HepG2 (cell line): ENCODE measurements at regions not wholly inside any gene's neighbourhood (a gene's known extent, or its start where the extent isn't known, plus 50 kb on each side); places are given as distances from the start of the nearest gene placed in this dataset.

Source experiments
- CEBPB ChIP-seq: IDR thresholded peaks from 2 replicates; pipeline ENCODE4 v1.6.1; 2011; ENCODE audit warnings: low read depth, low read length, improper control_type of control experiment, borderline replicate concordance
- FOXA1 ChIP-seq, 2 experiments: fragments of 450-650 bp in 1 of 2; sonication (generic) in 1 of 2; formaldehyde crosslinking in 1 of 2; IDR thresholded peaks; 2 replicates each; pipeline versions ENCODE4 v1.4.0 to v1.6.1; 2016 to 2020; ENCODE audit warnings: missing genetic modification reagents in 1 of 2
- FOXA3 ChIP-seq: IDR thresholded peaks from 2 replicates; pipeline ENCODE4 v1.6.1; 2016; ENCODE audit warnings: missing genetic modification reagents, missing compliant biosample characterization
- FOXJ3 ChIP-seq: sonication (generic); formaldehyde crosslinking; IDR thresholded peaks from 2 replicates; pipeline ENCODE4 v1.4.0; 2020; ENCODE audit warnings: missing genetic modification reagents, mild to moderate bottlenecking, borderline replicate concordance
- FOXP1 ChIP-seq, 2 experiments: fragments of 450-650 bp in 1 of 2; IDR thresholded peaks; 2 replicates each; pipeline ENCODE4 v1.6.1; 2017 to 2018; ENCODE audit warnings: antibody characterized with exemption in 1 of 2
- HMG20A ChIP-seq: IDR thresholded peaks from 2 replicates; pipeline ENCODE4 v1.6.1; 2016; ENCODE audit warnings: borderline replicate concordance
- ISX ChIP-seq: sonication (generic); formaldehyde crosslinking; conservative IDR thresholded peaks from 2 replicates; pipeline ENCODE4 v1.5.0; 2020; ENCODE audit warnings: missing genetic modification reagents
- MLLT10 ChIP-seq: sonication (generic); formaldehyde crosslinking; IDR thresholded peaks from 2 replicates; pipeline ENCODE4 v1.4.0; 2020; ENCODE audit warnings: missing genetic modification reagents
- POGZ ChIP-seq: sonication (generic); formaldehyde crosslinking; IDR thresholded peaks from 2 replicates; pipeline ENCODE4 v1.4.0; 2020; ENCODE audit warnings: mild to moderate bottlenecking, missing genetic modification reagents
- SMAD3 ChIP-seq: sonication (generic); formaldehyde crosslinking; IDR thresholded peaks from 2 replicates; pipeline ENCODE4 v1.4.0; 2020; ENCODE audit warnings: missing genetic modification reagents
- SOX6 ChIP-seq, 2 experiments: fragments of 450-650 bp in 1 of 2; sonication (generic) in 1 of 2; formaldehyde crosslinking in 1 of 2; IDR thresholded peaks; 2 replicates each; pipeline versions ENCODE4 v1.4.0 to v1.6.1; 2017 to 2020; ENCODE audit warnings: antibody characterized with exemption in 1 of 2, mild to moderate bottlenecking in 1 of 2, missing genetic modification reagents in 1 of 2
- ZBTB42 ChIP-seq: sonication (generic); formaldehyde crosslinking; IDR thresholded peaks from 2 replicates; pipeline ENCODE4 v1.5.0; 2020; ENCODE audit warnings: mild to moderate bottlenecking, missing genetic modification reagents
- ZNF552 ChIP-seq: sonication (generic); formaldehyde crosslinking; IDR thresholded peaks from 2 replicates; pipeline ENCODE4 v1.9.0; 2022; ENCODE audit warnings: missing genetic modification reagents, mild to moderate bottlenecking, borderline replicate concordance
- TF ChIP-seq, protein P1 (sequence below): sonication (generic); formaldehyde crosslinking; IDR thresholded peaks from 2 replicates; pipeline ENCODE4 v1.5.0; 2020; ENCODE audit warnings: mild to moderate bottlenecking, missing genetic modification reagents
- TF ChIP-seq, protein P2 (sequence below): IDR thresholded peaks from 2 replicates; pipeline ENCODE4 v1.6.1; 2016; ENCODE audit warnings: missing compliant biosample characterization, missing genetic modification reagents, borderline replicate concordance
- TF ChIP-seq, protein P3 (sequence below): sonication (generic); formaldehyde crosslinking; IDR thresholded peaks from 2 replicates; pipeline ENCODE4; 2020; ENCODE audit warnings: missing genetic modification reagents, mild to moderate bottlenecking, borderline replicate concordance
- TF ChIP-seq, protein P4 (sequence below): IDR thresholded peaks from 2 replicates; pipeline ENCODE4 v1.4.0; 2020; ENCODE audit warnings: mild to moderate bottlenecking, missing genetic modification reagents
- TF ChIP-seq, protein P5 (sequence below): IDR thresholded peaks from 2 replicates; pipeline ENCODE4 v1.6.1; 2016

DNA sequence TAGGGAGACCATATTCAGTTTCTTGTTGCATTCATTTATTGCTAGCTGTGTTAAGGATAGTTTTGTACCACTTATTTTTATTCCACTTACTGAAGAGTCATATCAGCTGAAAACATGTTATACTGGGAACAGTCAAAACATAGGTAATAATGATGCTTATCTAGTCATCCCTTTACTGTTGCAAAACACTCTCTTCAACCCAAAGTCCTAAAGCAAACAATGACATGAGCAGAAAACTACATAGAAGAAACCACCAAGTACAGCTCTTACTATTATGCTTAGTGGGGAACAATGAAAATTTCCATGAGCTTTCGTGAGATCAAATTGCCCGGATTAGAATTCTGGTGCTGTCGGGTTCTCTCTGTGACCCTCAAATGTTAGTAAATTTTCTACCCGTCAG is 681.4 kb downstream of the NR2F1-AS1 start (continued):
- TF ChIP-seq ZNF552 (CRISPR knock-in tag), result no peak
- TF ChIP-seq ZBTB42 (CRISPR knock-in tag), result no peak
- TF ChIP-seq, protein P1, sequence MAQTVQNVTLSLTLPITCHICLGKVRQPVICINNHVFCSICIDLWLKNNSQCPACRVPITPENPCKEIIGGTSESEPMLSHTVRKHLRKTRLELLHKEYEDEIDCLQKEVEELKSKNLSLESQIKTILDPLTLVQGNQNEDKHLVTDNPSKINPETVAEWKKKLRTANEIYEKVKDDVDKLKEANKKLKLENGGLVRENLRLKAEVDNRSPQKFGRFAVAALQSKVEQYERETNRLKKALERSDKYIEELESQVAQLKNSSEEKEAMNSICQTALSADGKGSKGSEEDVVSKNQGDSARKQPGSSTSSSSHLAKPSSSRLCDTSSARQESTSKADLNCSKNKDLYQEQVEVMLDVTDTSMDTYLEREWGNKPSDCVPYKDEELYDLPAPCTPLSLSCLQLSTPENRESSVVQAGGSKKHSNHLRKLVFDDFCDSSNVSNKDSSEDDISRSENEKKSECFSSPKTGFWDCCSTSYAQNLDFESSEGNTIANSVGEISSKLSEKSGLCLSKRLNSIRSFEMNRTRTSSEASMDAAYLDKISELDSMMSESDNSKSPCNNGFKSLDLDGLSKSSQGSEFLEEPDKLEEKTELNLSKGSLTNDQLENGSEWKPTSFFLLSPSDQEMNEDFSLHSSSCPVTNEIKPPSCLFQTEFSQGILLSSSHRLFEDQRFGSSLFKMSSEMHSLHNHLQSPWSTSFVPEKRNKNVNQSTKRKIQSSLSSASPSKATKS (CRISPR knock-in tag), result no peak
- TF ChIP-seq, protein P2, sequence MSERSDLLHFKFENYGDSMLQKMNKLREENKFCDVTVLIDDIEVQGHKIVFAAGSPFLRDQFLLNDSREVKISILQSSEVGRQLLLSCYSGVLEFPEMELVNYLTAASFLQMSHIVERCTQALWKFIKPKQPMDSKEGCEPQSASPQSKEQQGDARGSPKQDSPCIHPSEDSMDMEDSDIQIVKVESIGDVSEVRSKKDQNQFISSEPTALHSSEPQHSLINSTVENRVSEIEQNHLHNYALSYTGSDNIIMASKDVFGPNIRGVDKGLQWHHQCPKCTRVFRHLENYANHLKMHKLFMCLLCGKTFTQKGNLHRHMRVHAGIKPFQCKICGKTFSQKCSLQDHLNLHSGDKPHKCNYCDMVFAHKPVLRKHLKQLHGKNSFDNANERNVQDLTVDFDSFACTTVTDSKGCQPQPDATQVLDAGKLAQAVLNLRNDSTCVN (CRISPR knock-in tag), result no peak
- TF ChIP-seq ISX, result no peak
- peak; percentile 76 for TF ChIP-seq FOXA3 (CRISPR knock-in tag)
- peak; percentile 41; the same call in 1 of the 2 replicates for TF ChIP-seq FOXJ3 (CRISPR knock-in tag)
- peak; percentile 83 for TF ChIP-seq HMG20A
- TF ChIP-seq, protein P3, sequence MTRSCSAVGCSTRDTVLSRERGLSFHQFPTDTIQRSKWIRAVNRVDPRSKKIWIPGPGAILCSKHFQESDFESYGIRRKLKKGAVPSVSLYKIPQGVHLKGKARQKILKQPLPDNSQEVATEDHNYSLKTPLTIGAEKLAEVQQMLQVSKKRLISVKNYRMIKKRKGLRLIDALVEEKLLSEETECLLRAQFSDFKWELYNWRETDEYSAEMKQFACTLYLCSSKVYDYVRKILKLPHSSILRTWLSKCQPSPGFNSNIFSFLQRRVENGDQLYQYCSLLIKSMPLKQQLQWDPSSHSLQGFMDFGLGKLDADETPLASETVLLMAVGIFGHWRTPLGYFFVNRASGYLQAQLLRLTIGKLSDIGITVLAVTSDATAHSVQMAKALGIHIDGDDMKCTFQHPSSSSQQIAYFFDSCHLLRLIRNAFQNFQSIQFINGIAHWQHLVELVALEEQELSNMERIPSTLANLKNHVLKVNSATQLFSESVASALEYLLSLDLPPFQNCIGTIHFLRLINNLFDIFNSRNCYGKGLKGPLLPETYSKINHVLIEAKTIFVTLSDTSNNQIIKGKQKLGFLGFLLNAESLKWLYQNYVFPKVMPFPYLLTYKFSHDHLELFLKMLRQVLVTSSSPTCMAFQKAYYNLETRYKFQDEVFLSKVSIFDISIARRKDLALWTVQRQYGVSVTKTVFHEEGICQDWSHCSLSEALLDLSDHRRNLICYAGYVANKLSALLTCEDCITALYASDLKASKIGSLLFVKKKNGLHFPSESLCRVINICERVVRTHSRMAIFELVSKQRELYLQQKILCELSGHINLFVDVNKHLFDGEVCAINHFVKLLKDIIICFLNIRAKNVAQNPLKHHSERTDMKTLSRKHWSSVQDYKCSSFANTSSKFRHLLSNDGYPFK (CRISPR knock-in tag), result no peak
- TF ChIP-seq CEBPB, result peak; percentile 64; the same call in 1 of the 2 replicates
- no peak for TF ChIP-seq SOX6 (IDR thresholded peaks at IDR 0.05)
- TF ChIP-seq SOX6 (CRISPR knock-in tag; IDR thresholded peaks at IDR 0.05), result peak; percentile 55; the same call in 1 of the 2 replicates
- TF ChIP-seq POGZ (CRISPR knock-in tag), result peak; percentile 58; the same call in 1 of the 2 replicates
- no peak for TF ChIP-seq MLLT10 (CRISPR knock-in tag)
- no peak for TF ChIP-seq FOXA1 (IDR thresholded peaks at IDR 0.05)
- TF ChIP-seq FOXA1 (CRISPR knock-in tag; IDR thresholded peaks at IDR 0.05), result 0 out of 2 replicates have a peak, but pooled peaks have one; percentile 25
- 0 out of 2 replicates have a peak, but pooled peaks have one; percentile 24 for TF ChIP-seq SMAD3
- TF ChIP-seq, protein P4, sequence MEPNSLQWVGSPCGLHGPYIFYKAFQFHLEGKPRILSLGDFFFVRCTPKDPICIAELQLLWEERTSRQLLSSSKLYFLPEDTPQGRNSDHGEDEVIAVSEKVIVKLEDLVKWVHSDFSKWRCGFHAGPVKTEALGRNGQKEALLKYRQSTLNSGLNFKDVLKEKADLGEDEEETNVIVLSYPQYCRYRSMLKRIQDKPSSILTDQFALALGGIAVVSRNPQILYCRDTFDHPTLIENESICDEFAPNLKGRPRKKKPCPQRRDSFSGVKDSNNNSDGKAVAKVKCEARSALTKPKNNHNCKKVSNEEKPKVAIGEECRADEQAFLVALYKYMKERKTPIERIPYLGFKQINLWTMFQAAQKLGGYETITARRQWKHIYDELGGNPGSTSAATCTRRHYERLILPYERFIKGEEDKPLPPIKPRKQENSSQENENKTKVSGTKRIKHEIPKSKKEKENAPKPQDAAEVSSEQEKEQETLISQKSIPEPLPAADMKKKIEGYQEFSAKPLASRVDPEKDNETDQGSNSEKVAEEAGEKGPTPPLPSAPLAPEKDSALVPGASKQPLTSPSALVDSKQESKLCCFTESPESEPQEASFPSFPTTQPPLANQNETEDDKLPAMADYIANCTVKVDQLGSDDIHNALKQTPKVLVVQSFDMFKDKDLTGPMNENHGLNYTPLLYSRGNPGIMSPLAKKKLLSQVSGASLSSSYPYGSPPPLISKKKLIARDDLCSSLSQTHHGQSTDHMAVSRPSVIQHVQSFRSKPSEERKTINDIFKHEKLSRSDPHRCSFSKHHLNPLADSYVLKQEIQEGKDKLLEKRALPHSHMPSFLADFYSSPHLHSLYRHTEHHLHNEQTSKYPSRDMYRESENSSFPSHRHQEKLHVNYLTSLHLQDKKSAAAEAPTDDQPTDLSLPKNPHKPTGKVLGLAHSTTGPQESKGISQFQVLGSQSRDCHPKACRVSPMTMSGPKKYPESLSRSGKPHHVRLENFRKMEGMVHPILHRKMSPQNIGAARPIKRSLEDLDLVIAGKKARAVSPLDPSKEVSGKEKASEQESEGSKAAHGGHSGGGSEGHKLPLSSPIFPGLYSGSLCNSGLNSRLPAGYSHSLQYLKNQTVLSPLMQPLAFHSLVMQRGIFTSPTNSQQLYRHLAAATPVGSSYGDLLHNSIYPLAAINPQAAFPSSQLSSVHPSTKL (CRISPR knock-in tag), result peak; percentile 80
- TF ChIP-seq FOXP1 (IDR thresholded peaks at IDR 0.05), result no peak
- TF ChIP-seq FOXP1 (CRISPR knock-in tag; IDR thresholded peaks at IDR 0.05), result 0 out of 2 replicates have a peak, but pooled peaks have one; percentile 26
- TF ChIP-seq, protein P5, sequence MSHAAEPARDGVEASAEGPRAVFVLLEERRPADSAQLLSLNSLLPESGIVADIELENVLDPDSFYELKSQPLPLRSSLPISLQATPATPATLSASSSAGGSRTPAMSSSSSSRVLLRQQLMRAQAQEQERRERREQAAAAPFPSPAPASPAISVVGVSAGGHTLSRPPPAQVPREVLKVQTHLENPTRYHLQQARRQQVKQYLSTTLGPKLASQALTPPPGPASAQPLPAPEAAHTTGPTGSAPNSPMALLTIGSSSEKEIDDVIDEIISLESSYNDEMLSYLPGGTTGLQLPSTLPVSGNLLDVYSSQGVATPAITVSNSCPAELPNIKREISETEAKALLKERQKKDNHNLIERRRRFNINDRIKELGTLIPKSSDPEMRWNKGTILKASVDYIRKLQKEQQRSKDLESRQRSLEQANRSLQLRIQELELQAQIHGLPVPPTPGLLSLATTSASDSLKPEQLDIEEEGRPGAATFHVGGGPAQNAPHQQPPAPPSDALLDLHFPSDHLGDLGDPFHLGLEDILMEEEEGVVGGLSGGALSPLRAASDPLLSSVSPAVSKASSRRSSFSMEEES (CRISPR knock-in tag), result 0 out of 2 replicates have a peak, but pooled peaks have one; percentile 36
